ENCODE measurements at regions not wholly inside any gene's neighbourhood (a gene's known extent, or its start where the extent isn't known, plus 50 kb on each side); places are given as distances from the start of the nearest gene placed in this dataset.

DNA sequence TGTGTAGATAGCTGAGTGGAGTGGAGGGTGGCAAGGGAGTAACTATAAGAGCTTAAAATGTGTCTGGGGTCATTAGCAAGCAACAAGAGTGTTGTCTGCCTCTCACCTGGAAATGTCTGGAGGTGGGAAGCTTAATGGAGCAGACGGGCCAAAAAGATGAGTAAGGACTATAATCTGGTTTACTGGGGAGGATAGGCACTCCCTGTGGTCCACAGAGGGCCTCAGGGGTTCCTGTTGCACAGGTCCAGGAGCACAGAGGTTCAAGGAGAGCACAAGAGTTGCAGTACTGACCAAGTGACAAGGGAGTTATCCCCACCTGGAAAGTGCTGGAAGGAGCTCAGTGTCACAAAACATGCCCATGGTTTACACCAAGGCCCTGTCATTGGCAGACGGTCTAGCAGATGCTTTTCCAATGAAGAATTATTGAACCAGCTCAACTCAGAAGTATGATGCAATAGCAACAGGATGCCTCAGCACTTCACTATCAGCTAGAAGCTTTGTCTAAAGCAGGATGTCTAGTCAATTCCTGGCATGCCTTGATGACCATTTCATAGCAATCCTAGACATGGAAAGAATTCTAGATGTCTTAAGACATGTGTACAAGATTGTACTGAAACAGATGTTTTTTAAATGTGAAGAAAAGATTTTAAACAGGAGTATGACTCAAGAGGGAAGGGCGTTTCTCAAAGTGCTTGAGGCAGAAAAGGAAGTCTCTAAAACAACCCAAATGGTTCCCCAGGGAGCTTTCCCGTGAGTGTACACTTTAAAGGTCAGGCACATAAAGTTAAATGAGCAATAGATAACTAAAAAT lies 62.9 kb upstream of the SERPINE2 start:
- no peaks in the 10 kb centered on the region for H3K9me1 ChIP-seq (replicated peaks; ENCODE audit: control insufficient read depth, extremely low read depth, insufficient read depth, low read length)
- intact Hi-C loops (cut with micrococcal nuclease) (no loop called here), dilution Hi-C loops (cut with MboI; ENCODE audit: extremely low pct_ligation_motif_present, low sequenced_read_pairs) (no loop called here)
- H3K27me3 ChIP-seq (ENCODE audit: control insufficient read depth in 2 of 2, insufficient read depth in 2 of 2, low read length in 2 of 2) = peaks cover 1 to 6% of the 10 kb centered on the region in 2 experiments
- H3K9ac ChIP-seq (replicated peaks; ENCODE audit: extremely low read depth, insufficient read depth, low read length) = no peak overlapping the region
- H3K36me3 ChIP-seq (ENCODE audit: control insufficient read depth in 2 of 2, extremely low read depth in 1 of 2, insufficient read depth in 2 of 2, low read length in 2 of 2) = no peaks in the 10 kb centered on the region
- H3K79me2 ChIP-seq (ENCODE audit: control insufficient read depth, insufficient read depth, low read length) = no peaks in the 10 kb centered on the region
- FAIRE-seq (no peak), DNase-seq (ENCODE audit: low read depth, low spot score) (no peak)
- H3K4me1 ChIP-seq (ENCODE audit: control insufficient read depth, extremely low read depth, insufficient read depth, low read length) = no peaks in the 10 kb centered on the region
- H3K9me3 ChIP-seq (replicated peaks; ENCODE audit: control insufficient read depth, insufficient read depth, low read length) = no peaks in the 10 kb centered on the region
- H3K27ac ChIP-seq (ENCODE audit: insufficient read depth, low read depth, low read length) = no peak overlapping the region
- BruUV-seq (replicated peaks) = no TSS peak
- TF ChIP-seq FOS (IDR thresholded peaks at IDR 0.05; ENCODE audit: borderline replicate concordance, insufficient read depth, low read length) = peak; percentile 35
- peak; percentile 15 for TF ChIP-seq GATA2 (IDR thresholded peaks at IDR 0.05; ENCODE audit: insufficient read depth, insufficient read length, low read depth, low read length)
- no peak for TF ChIP-seq JUN (IDR thresholded peaks at IDR 0.05; ENCODE audit: borderline replicate concordance, insufficient read depth, insufficient read length, low read depth)
- H2AFZ ChIP-seq (ENCODE audit: low read depth, low read length) = no peak overlapping the region
- no peaks in the 10 kb centered on the region for H4K20me1 ChIP-seq (replicated peaks; ENCODE audit: control insufficient read depth, extremely low read depth, insufficient read depth, low read length)
- ChIA-PET POLR2A (no interaction called here), CTCF (interaction anchor here (1.1 to 1.4 kb wide), 2 partner anchors 16 to 108 kb away, joined by 3 to 4 read pairs; no protein-coding TSS in a partner anchor)
- no peak overlapping the region for H3K4me2 ChIP-seq (ENCODE audit: insufficient read depth, low read length)
- no peak overlapping the region for H3K4me3 ChIP-seq (replicated peaks in 1 of 3; ENCODE audit: insufficient read depth in 1 of 3, low read depth in 1 of 3, low read length in 3 of 3)

DNA sequence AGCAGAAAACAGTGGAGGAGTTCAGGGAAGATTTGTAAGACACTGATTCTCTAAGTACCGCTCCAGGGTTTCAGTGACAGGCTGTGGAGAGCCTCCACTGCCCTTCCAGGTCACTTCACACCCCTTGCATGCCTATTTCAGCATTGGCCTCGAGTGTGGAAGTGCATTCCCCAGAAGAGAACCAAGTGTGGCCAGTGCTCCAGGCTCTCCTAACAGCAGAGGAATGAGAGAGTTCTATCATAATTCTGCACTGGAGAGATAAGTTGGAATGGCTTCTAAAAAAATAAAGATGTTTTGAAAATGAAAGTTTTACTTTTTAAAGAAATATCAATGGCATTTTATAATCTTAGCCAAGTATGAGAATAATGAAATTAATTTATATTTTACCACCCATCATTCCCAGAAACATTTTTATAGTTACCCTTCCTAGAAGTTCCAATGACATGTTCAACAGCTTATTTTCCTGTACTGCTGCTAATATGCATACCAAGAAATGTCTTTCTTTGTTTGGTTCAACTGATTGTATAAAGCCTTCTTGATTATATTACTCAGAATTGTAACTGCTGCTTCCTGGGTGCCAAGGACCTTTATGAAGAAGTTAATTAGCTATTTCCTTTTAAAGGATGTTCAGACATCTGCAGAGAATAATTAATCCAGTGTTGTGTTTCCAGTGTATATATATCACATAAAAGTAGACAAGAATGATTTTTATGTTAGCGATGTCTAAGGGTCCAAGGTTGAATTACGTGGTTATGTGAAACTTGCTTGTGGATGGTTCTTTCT lies 61.0 kb upstream of the SERPINE2 start:
- H3K4me3 ChIP-seq (replicated peaks in 1 of 3; ENCODE audit: insufficient read depth in 1 of 3, low read depth in 1 of 3, low read length in 3 of 3) = no peak overlapping the region
- intact Hi-C loops (cut with micrococcal nuclease) (no loop called here), dilution Hi-C loops (cut with MboI; ENCODE audit: extremely low pct_ligation_motif_present, low sequenced_read_pairs) (no loop called here)
- H3K79me2 ChIP-seq (ENCODE audit: control insufficient read depth, insufficient read depth, low read length) = no peaks in the 10 kb centered on the region
- H3K36me3 ChIP-seq (ENCODE audit: control insufficient read depth in 2 of 2, extremely low read depth in 1 of 2, insufficient read depth in 2 of 2, low read length in 2 of 2) = no peaks in the 10 kb centered on the region
- BruUV-seq (replicated peaks) = no TSS peak
- TF ChIP-seq MAX (IDR thresholded peaks at IDR 0.05; ENCODE audit: insufficient read depth, insufficient read length) = no peak
- H3K27ac ChIP-seq (ENCODE audit: insufficient read depth, low read depth, low read length) = no peak overlapping the region
- no peak for FAIRE-seq
- H2AFZ ChIP-seq (ENCODE audit: low read depth, low read length) = no peak overlapping the region
- H3K27me3 ChIP-seq (ENCODE audit: control insufficient read depth in 2 of 2, insufficient read depth in 2 of 2, low read length in 2 of 2) = peaks cover 2 to 12% of the 10 kb centered on the region in 2 experiments
- no peak for DNase-seq (ENCODE audit: low read depth, low spot score)
- no peaks in the 10 kb centered on the region for H3K9me1 ChIP-seq (replicated peaks; ENCODE audit: control insufficient read depth, extremely low read depth, insufficient read depth, low read length)
- H3K4me1 ChIP-seq (ENCODE audit: control insufficient read depth, extremely low read depth, insufficient read depth, low read length) = no peaks in the 10 kb centered on the region
- no peaks in the 10 kb centered on the region for H3K9me3 ChIP-seq (replicated peaks; ENCODE audit: control insufficient read depth, insufficient read depth, low read length)
- no peaks in the 10 kb centered on the region for H4K20me1 ChIP-seq (replicated peaks; ENCODE audit: control insufficient read depth, extremely low read depth, insufficient read depth, low read length)
- POLR2A ChIA-PET = no interaction called here
- CTCF ChIA-PET = interaction anchor here (1.7 kb wide), 1 partner anchor 14 kb away, joined by 5 read pairs; no protein-coding TSS in a partner anchor
- no peak overlapping the region for H3K9ac ChIP-seq (replicated peaks; ENCODE audit: extremely low read depth, insufficient read depth, low read length)
- H3K4me2 ChIP-seq (ENCODE audit: insufficient read depth, low read length) = no peak overlapping the region

All from endothelial cell of umbilical vein (primary cell).